ENCODE measurements at regions not wholly inside any gene's neighbourhood (a gene's known extent, or its start where the extent isn't known, plus 50 kb on each side); places are given as distances from the start of the nearest gene placed in this dataset.
"Not testable (repeated sequence)": the region's sequence is repeated elsewhere in the genome, so short reads cannot be mapped to it uniquely, and the experiment has no call there.

DNA sequence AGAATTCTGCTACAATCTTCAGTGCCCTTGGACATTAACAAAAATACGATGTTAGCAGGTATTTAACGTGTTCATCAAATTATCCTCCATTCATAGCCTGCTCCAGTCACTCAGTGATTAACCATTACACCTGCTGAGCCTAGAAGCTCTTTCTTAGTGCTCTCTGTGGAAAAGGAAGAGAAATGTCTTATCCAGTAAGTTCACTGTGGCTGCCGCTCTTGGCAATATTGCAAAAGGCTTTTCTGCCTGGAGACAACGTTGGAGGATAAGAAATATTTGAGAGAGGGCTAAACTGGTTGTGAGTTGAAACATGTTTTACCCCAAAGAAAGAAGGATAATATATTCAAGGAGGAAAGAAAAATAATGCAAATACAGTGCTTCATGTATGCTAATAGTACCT, 217.4 kb upstream of the HSF2 start:
- no peak for DNase-seq (ENCODE audit: low spot score)

- peak; percentile 11 for DNase-seq (ENCODE audit: low spot score)
These were observed 215.0 kb upstream of the HSF2 start for GRCh38 chr6:122184401-122184827.

DNA sequence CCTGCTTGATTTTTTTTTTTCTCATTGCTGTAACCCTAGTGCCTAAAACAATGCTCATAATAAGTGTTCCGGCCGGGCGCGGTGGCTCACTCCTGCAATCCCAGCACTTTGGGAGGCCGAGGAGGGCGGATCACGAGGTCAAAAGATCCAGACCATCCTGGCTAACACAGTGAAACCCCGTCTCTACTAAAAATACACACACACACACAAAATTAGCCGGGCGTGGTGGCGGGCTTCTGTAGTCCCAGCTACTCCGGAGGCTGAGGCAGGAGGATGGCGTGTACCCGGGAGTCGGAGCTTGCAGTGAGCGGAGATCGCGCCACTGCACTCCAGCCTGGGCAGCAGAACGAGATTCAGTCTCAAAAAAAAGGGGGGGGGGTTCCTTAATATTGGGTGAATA, 214.0 kb upstream of the HSF2 start:
- DNase-seq (ENCODE audit: low spot score), result not testable (repeated sequence)

GRCh38 chr6:122187186-122187585, 212.3 kb upstream of the HSF2 start:
- no peak for DNase-seq (ENCODE audit: low spot score)

GRCh38 chr6:122198922-122199321, 200.5 kb upstream of the HSF2 start:
- DNase-seq (ENCODE audit: low spot score), result no peak

DNA sequence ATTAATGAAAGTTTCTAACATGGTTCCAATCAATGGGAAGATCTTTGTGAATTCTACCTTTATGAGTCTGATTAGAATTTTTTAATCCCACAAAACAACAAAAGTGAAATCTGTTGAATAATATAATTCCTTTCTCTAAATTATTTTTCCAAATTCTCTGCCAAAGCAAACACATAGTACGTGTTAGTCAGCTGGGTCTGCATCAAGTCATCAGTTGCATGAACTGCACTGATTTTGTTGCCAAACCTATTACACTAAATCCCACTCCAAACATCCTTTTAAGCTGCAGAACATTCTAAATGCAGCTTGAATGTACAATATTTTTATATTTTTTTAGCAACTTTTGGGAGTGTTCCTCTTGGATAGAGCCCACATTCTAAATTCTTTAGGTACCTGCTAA, 199.0 kb upstream of the HSF2 start:
- DNase-seq (ENCODE audit: low spot score), result no peak

DNA sequence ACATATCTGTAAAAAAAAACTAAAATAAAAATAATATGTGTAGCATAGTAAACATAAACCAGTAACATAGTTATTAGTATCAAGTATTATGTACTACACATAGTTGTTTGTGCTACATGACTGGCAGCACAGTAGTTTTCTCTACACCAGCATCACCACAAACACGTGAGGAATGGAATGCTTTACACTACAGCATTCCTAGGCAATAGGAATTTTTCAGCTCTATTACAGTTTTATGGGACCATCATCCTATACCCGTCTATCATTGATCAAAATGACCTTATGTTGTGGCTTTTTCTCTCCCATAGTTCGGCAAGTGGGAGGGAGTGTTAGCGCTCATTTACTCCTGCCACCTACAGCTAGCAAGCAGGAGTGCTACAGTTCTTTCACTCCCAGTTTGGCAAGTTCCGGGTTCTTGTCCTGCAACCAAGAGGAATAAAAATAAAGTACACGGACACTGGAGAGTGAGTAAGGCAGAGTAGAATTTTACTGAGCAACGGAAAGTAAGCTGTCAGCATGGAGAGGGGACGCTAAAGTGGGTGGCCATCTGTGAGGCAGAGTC, 196.8 kb upstream of the HSF2 start:
- DNase-seq (ENCODE audit: low spot score), result no peak

GRCh38 chr6:122207061-122207460, 192.4 kb upstream of the HSF2 start:
- no peak for DNase-seq (ENCODE audit: low spot score)

GRCh38 chr6:122207794-122208193, 191.7 kb upstream of the HSF2 start:
- no peak for DNase-seq (ENCODE audit: low spot score)

DNA sequence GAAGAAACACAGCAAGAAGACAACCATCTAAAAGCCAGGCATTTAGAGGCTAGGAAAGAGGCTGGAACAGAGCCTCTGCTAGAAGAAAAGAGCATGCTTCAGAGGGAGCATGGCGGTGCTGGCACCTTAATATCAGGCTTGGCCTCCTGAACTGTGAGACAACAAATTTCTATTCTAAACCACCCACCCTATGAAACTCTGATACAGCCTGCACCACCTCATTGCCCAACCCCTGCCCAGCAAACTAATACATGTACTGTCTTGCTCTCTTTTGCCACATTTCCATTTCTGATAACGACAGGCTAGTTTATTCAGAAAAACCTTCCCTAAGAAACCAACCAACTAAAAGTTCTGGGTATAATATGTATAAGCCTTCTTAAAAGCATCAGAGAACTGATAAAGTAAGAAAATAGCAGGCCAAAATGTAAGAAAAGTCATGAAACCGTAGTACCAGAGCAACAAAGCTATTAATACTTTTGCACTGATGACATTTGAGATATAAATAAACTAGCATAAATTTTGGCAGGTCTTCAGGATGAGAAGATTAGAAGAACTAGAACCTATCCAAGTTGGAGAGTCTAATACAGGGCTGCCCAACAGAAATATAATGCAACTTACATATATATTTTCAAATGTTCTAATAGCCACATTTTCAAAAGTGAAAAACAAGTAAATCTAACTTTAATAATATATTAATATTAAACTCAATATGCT, 184.7 kb upstream of the HSF2 start:
- no peak for DNase-seq (ENCODE audit: low spot score)

- DNase-seq (ENCODE audit: low spot score), result no peak
These were observed 179.2 kb upstream of the HSF2 start for GRCh38 chr6:122220254-122220653.

DNA sequence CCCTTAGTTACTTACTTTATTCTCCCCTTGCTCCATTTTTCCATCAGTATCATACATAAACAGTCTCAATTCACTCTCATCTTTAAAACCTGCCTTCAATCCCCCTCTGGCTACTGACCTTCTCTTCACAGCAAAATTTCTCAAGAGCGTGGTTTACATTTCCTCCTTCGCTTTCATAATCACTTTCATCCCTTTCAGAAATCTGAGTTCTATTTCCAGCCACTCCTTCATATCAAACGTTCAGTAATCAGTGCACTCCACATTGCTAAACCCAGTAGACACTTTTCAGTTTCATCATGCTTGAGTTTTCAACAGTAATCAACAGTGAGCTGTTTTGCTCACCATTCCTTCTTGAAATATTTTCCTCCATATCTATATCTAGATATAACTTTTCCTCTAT, 176.7 kb upstream of the HSF2 start:
- no peak for DNase-seq (ENCODE audit: low spot score)

- DNase-seq (ENCODE audit: low spot score), result no peak
These were observed 176.2 kb upstream of the HSF2 start for GRCh38 chr6:122223251-122223650.

- DNase-seq (ENCODE audit: low spot score), result no peak
These were observed 160.6 kb upstream of the HSF2 start for GRCh38 chr6:122238861-122239260.

DNA sequence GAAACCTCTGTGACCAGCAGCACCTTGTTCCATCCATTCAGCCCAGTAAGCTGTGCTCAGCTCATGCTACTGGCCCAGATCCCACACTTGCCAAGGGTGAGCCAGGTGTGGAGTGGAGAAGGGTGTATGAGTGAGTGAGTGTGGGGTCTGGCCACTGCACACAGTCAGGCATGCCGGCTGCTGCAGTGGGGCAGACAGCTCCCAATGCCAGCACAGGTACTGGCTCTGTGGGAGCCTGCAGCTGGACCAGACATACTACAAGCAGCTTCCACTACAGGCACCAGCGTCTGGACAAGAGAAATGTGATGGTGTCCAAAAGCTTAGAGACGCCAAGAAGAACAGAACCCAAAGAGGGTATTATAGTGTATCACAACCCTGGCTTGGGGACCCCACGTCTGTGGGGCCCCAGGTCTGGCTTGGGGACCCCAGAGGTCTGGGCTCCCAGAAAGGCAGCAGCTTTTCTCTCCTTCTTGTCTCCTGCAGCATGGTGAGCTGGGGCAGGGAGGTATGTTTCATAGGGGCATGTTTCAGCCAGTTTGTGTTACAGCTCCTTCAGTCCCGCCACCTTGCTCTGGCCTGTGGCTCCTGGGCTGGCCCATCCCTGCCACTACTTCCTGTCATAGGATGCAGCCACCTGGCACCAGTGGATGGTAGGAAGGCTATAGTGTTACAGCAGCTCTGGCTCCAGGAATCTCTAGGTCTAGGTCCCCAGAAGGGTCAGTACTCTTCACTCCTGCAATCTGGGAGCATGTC, 152.4 kb upstream of the HSF2 start:
- DNase-seq (ENCODE audit: low spot score), result no peak

DNA sequence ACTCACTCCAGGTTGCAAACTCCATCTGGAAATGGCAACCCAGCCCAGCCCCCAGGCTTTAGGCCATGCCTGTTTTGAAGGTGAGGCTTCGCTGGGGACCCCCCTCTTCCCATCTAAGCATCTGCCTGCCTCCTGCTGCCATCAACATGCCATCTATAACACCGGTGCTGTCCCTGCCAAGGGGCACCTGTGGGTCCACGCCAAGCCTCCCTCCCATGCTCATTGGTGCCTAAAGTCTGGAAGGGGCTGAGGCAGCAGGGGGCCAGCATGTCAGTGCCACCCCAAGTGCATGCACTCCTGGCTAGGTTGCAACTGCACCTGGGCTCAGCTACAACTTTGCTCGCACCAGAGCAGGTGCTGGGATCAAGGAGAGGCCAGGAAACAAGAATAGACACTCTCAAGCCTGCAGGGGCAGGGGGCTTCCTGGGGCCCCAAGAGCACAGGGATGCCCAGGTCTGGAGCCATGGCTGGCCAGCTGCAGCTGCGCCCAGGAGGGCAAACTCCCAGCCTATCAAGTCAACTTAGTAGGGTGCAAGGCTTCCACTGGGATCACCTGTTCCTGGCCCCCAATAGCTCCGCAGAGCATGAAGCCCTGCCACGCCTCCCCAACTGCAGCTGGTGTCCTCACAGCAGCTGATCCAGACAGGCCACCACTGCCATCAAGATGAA, 151.3 kb upstream of the HSF2 start:
- DNase-seq (ENCODE audit: low spot score), result no peak

GRCh38 chr6:122248844-122249243, 150.6 kb upstream of the HSF2 start:
- DNase-seq (ENCODE audit: low spot score), result no peak

- no peak for DNase-seq (ENCODE audit: low spot score)
These were observed 140.6 kb upstream of the HSF2 start for GRCh38 chr6:122258839-122259238.

- DNase-seq (ENCODE audit: low spot score), result no peak
These were observed 134.9 kb upstream of the HSF2 start for GRCh38 chr6:122264557-122264956.

- no peak for DNase-seq (ENCODE audit: low spot score)
These were observed 133.7 kb upstream of the HSF2 start for GRCh38 chr6:122265755-122266154.

DNA sequence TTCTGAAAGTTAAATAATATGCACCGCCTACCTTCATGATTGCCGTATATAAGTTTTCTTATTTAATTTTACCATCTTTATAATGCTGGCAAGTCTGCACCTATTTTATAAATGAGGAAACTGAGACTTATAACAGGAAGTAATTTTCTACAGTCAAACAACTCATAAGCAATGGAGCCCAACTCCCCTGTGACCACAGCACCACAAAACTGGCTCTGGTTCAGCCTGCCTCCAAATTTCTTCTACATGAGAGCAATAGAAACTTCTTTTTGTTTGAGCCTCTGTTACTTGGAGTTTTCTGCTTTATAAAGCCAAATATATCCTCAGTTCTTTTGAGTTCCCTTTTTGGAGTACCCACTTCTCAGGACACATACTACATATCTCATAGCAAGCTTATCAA, 131.1 kb upstream of the HSF2 start:
- no peak for DNase-seq (ENCODE audit: low spot score)

- no peak for DNase-seq (ENCODE audit: low spot score)
These were observed 122.8 kb upstream of the HSF2 start for GRCh38 chr6:122276637-122277036.
